ENCODE measurements at regions not wholly inside any gene's neighbourhood (a gene's known extent, or its start where the extent isn't known, plus 50 kb on each side); places are given as distances from the start of the nearest gene placed in this dataset.
A peak's percentile ranks its signal among the peaks of the same experiment; 100 is the strongest.
"Not testable (repeated sequence)": the region's sequence is repeated elsewhere in the genome, so short reads cannot be mapped to it uniquely, and the experiment has no call there.

DNA sequence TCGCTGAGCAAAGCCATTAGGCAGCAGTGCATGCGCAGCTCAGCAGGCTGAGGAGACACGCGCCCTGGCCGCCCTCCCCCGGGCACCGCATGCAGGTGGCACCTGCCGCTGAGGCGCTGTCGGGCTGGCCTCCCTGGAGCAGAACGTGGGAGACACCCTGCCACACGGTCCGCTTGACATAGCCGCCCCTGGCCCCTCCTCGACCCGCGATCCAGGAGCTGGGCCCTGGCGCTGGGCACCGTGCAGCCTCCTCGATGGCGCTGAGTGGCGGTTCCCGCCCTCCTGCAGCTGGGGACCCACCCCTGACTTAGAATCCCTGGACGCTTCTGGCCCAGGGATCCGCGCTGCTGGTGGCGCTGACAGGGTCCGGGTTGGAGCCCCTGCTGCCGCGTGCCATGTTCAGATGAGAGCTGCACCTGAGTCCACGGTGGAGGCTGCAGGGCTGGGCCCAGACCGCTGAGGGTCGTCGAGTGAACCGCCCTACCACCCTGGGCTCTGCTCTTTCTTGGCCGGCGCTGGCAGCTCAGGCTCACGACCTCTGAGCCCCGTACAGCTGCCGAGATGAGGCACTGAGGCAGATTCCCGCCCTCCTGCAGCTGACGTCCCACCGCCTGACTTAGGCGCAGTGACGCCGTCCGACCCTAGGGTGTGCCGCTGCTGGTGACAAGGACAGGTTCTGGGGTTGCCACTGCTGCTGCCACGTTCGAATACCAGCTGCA is 116.8 kb downstream of the OR13A1 start:
- DNase-seq: no peak

- no peak for DNase-seq
Measured at GRCh38 chr10:45199205-45199740, 116.1 kb downstream of the OR13A1 start.

DNA sequence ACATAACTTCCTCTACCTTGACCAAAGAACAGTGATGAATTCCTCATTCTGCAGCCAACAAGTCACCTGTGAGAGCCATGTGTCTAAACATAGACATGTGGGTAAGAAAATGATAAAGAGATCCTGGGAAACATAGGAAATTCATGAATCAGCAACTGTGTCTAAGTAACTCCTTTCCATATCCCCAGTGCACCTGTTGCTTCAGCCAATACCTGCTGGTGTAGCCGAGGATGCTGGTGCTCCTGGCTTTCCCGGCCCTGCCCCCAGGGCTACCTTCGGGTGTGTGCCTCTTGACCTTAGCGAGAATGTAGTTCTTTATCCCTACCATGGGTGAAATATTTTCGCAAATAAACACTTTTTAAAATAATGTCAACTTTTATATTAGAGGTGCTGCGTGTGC is 114.1 kb downstream of the OR13A1 start:
- no peak for DNase-seq

DNA sequence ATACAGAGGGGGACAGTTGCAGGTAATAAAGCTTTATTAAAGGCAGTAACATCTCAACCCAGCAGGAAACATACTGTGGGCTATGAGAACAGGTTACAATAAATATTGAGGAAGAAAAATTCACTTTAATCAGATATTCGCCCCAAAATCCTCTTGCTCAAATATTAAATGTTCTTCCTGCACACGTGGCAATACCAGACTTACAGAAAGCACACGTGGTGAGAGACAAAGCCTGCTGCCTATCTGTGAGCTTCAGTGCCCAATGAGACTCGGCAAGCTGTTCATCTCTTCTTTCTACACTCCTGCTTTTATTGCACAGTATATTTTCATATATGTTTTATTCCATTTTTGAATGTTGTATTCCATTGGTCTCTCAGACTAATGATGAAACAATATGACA is 113.2 kb downstream of the OR13A1 start:
- DNase-seq: no peak

GRCh38 chr10:45204954-45205775 is 110.2 kb downstream of the OR13A1 start:
- no peak for DNase-seq

DNA sequence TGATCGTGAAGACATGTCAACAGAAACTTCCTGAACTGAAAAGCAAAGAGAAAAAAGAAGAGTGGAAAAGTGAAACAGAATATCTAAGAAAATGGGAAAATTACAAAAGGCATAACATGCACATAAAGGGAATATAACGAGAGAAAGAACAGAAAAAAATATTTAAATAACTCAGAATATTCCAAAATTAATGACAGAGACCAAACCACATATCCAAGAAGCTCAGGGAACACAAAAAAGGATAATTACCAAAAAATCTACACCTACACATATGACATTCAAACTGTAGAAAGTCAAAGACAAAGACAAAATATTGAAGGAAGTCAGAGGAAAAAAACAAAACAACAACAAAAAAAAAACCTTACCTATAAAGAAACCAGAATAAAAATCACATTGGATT is 105.5 kb downstream of the OR13A1 start:
- DNase-seq: no peak

DNA sequence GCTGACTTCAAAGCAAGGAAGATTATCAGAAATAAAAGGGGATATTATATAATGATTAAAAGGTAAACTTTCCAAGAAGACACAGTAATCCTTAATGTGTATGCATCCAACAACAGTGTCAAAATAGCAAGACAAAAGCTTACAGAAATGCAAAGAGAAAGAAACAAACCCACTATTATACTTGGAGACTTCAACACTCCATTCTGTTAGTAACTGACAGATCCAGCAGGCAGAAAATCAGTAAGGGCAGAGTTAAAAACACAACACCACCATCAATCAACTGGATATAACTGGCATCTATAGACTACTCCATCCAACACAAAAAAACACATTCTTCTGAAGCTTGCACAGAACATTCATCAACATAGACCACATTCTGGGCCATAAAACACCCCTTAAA is 103.8 kb downstream of the OR13A1 start:
- DNase-seq: no peak

DNA sequence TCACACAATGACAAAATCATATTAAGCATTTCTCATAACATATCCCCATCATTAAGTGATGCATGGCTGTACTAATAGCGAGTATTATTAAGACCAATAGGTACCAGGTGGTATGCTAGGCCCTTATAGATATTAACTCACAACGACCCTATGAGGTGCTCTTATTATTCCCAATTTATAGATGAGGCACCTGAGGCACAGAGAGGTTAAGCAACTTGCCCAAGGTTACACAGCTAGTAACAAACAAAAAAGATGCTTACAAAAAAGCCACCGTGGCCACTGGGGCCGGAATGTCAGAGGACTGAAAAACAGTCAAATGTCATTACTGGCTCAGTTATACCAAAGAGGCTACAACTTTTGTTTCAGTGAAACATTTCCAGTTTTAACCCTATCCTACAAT is 96.0 kb downstream of the OR13A1 start:
- no peak for DNase-seq

DNA sequence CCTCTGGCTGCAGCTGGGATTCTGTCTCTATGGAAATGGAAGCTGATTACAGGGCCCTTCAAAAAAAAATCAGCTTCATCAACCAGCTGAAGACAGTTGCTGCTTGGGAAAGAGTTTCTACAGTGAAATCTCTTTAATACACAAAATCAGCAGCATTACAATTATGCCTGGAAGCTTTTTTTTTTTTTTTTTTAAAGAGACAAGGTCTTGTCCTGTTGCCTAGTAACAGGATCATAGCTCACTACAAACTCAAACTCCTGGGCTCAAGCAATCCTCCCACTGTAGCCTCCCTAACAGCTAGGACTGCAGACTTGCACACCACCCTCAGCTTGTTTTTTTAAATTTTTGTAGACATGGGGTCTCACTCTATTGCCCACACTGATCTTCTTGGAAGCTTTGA is 94.5 kb downstream of the OR13A1 start:
- no peak for DNase-seq

DNA sequence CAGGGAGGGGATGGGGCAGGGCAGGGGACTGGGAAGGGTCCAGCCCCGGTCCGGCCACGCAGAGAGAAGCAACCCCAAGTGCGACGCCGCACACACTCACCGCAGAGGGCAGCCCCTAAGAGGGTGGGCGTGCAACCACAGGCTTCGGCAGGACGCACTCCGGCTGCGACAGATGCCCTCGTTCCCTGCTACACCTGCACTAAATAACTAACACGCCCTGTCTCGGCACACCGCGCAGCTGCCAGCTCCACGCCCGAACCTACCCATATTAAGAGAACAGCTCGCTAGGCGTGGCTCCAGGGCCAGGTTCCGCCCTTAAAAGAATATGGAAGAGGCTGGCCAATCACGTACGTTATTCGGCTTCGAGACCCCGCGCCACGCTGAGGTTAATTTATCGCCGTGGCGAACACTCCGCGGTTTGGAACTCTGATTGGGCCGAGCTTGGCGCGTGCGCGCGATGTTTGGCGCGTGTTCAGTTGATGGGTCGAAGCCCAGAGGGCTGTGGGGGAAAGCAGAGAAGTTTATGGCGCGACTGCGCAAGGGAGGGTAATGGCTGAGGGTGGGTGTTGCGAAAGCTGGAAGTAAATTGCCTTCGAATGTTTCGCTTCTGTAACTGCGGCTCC is 91.1 kb downstream of the OR13A1 start:
- DNase-seq: no peak

DNA sequence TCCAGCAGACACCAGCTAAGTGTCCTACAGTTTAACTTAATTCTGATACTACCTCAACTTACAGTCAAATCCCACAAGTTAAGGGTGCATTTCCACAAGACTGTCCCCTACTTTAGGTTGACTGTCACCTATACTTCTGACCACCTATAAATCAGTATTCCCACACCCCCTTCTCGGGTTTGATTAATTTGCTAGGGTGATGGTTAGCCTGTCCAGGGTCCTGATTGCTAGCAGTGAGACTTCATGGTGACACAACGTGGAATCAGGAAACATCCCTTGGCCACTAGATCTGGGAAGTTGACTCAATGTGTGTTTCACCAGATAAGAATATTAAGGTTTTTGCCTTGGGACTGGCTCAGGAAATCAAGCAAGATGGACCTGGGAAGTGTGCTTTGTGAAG is 88.4 kb downstream of the OR13A1 start:
- no peak for DNase-seq

DNA sequence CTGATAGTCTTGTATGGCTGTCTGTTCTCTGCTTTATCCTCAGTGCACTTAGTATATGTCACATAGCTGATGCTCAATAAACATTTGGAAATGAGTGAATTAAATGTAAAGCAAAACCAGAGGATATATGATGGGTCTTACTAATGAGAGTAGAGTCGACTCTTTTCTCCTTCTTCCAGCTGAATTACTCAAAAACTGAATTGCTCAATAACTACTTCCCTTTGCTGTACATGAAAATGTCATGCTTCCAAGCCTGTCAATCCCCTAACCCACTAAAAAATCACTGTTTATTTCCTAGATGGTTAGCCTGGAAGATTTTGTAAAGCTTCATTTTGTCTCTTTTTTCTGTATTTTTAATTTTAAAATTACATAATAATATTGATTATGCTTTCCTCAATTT is 88.0 kb downstream of the OR13A1 start:
- no peak for DNase-seq

DNA sequence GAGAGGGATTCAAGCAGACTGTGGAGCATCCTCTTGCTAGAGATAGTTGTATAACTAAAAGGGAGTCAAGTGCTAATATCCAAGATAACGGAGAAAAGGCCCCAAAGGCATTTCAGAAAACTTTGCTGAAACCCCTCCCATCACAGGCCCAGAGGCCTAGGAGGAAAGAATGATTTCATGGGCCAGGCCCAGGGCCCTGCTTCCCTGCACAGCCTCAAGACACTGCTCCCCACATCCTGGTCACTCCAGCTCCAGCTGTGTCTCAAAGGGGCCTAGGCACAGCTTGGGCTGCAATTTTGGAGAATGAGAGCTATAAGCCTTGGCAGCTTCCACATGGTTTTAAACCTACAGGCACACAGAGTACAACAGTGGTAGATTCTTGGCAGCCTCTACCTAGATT is 85.6 kb downstream of the OR13A1 start:
- no peak for DNase-seq

DNA sequence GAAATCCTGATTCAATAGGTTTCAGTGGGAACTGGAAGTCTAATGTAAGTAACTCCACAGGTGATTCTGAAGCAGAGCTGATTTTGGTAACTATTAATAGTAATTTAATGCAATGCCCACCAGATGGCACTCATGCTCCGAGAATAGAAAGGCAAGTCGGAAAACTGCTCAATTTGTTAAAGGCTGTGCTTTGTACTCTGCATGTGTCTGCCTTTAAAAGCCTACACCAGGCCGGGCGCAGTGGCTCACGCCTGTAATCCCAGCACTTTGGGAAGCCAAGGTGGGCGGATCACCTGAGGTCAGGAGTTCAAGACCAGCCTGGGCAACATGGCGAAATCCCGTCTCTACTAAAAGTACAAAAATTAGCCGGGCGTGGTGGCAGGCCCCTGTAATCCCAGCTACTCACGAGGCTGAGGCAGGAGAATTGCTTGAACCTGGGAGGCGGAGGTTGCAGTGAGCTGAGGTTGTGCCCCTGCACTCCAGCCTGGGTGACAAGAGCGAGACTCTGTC is 80.1 kb downstream of the OR13A1 start:
- DNase-seq: peak; percentile 86

DNA sequence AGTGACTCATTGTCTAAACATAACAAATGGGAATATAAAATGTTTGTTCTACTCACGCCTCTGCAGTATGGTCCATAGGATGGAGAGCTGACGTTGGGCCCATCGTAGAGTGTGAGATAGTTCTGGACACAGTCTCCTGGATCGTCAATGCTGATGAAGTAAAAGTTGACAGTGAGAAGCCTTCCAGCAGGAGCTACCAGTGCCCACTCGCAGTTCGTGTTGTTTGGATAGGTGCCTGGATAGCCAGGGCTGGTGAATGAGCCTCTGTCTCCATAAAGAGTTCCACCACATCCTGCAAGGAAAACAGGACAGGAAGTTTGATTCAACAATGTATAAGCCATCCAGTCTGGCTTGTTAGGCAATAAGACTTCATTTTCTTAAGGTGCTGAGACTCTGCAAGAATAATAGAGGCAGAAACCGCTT is 79.6 kb downstream of the OR13A1 start:
- no peak for DNase-seq

DNA sequence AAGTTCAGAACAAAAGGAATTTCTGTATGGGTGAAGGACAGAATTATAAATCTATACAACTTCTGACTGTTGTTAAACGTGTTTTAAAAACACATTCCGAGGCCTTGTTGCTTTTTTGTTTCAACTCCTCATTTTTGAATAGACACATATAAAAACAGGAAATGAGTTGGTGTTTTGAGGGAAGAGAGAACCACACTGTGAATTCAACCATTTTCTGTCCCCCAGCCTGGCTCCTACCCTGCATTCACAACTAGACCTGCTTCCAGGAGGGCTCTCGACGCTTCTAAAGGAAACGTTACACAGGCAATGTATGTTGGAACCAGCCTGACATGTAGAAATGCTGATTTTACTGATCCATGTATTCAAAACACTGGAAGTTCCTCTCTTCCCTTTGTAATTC is 76.5 kb downstream of the OR13A1 start:
- DNase-seq: no peak

- no peak for DNase-seq
Measured at GRCh38 chr10:45239642-45240041, 75.8 kb downstream of the OR13A1 start.

DNA sequence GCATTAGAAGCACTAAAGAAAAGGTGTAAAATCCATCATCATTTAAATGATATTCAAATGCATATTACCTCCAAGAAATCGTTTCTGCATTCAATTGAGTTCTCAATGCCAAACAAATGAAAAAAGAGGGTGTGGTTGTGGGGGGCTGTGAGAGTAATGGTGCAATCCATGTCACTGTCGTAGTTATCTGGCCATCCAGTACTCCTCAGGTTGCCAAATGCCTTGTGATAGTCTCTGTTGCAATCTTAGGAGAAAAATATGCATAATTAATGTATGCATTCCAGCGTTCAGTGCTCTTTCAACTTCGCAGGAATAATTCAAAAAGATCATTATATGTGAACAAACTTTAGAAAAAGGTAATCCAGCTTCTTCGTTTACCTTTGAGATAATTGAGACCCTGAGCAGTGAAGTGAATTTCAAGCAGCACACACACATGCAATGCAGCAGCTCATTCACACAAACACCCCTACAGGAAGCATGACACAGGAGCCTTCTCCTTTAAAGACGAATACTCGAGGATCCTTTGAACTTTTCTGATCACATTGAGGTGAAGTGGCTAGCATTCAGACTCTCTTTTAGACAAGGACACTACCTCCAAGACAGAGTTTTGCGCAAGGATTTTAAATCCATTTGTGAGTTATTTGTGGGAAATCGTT is 73.4 kb downstream of the OR13A1 start:
- no peak for DNase-seq

- no peak for DNase-seq
Measured at GRCh38 chr10:45243261-45243660, 72.1 kb downstream of the OR13A1 start.

- no peak for DNase-seq
Measured at GRCh38 chr10:45246522-45246921, 68.9 kb downstream of the OR13A1 start.

- DNase-seq: peak; percentile 77
Measured at GRCh38 chr10:45249978-45250693, 65.3 kb downstream of the OR13A1 start.

DNA sequence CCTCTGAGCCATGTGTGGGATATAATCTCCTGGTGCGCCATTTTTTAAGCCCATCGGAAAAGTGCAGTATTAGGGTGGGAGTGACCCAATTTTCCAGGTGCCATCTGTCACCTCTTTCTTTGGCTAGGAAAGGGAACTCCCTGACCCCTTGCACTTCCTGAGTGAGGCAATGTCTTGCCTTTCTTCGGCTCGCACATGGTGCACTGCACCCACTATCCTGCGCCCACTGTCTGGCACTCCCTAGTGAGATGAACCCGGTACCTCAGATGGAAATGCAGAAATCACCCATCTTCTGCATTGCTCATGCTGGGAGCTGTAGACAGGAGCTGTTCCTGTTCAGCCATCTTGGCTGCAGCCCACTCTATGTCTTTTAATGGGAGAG is 64.7 kb downstream of the OR13A1 start:
- DNase-seq: not testable (repeated sequence)
